ENCODE measurements at regions not wholly inside any gene's neighbourhood (a gene's known extent, or its start where the extent isn't known, plus 50 kb on each side); places are given as distances from the start of the nearest gene placed in this dataset.

GRCh38 chr11:112632866-112633505 is 328.2 kb upstream of the NCAM1 start:
- Mint-ChIP-seq H3K36me3 (ENCODE audit: low read depth) (no peaks in the 10 kb centered on the region), H3K27ac (no peak overlapping the region), H3K4me1 (ENCODE audit: low read depth) (no peaks in the 10 kb centered on the region), H3K4me3 (no peak overlapping the region), H3K27me3 (peaks cover 15% of the 10 kb centered on the region), H3K9me3 (no peaks in the 10 kb centered on the region)
- ATAC-seq (no peak), DNase-seq (no peak)
- TF ChIP-seq CTCF (IDR thresholded peaks at IDR 0.05): no peak
- intact Hi-C loops (cut with micrococcal nuclease): no loop called here
- POLR2A ChIA-PET: no interaction called here
- CTCF ChIA-PET: no interaction called here

- Mint-ChIP-seq H3K4me1 (ENCODE audit: low read depth) (no peaks in the 10 kb centered on the region), H3K36me3 (ENCODE audit: low read depth) (no peaks in the 10 kb centered on the region), H3K9me3 (peaks cover 1% of the 10 kb centered on the region), H3K27ac (no peak overlapping the region), H3K4me3 (no peak overlapping the region), H3K27me3 (peaks cover 16% of the 10 kb centered on the region)
- ChIA-PET CTCF (no interaction called here), POLR2A (no interaction called here)
- TF ChIP-seq CTCF (IDR thresholded peaks at IDR 0.05): no peak
- DNase-seq (no peak), ATAC-seq (no peak)
- intact Hi-C loops (cut with micrococcal nuclease): no loop called here
These were observed 326.7 kb upstream of the NCAM1 start for GRCh38 chr11:112634551-112634950.

GRCh38 chr11:112634995-112635737 is 326.1 kb upstream of the NCAM1 start:
- intact Hi-C loops (cut with micrococcal nuclease): no loop called here
- Mint-ChIP-seq H3K36me3 (ENCODE audit: low read depth) (no peaks in the 10 kb centered on the region), H3K27me3 (peaks cover 15% of the 10 kb centered on the region), H3K4me1 (ENCODE audit: low read depth) (no peaks in the 10 kb centered on the region), H3K4me3 (no peak overlapping the region), H3K9me3 (peaks cover 2% of the 10 kb centered on the region), H3K27ac (no peak overlapping the region)
- TF ChIP-seq CTCF (IDR thresholded peaks at IDR 0.05): no peak
- ChIA-PET POLR2A (no interaction called here), CTCF (no interaction called here)
- ATAC-seq (no peak), DNase-seq (no peak)

- H3K27me3 Mint-ChIP-seq: peaks cover 19% of the 10 kb centered on the region
- ChIA-PET CTCF (no interaction called here), POLR2A (no interaction called here)
- ATAC-seq (no peak), DNase-seq (no peak)
- no peaks in the 10 kb centered on the region for H3K36me3 Mint-ChIP-seq (ENCODE audit: low read depth)
- no peak overlapping the region for H3K4me3 Mint-ChIP-seq
- no peak overlapping the region for H3K27ac Mint-ChIP-seq
- H3K9me3 Mint-ChIP-seq: peaks cover 8% of the 10 kb centered on the region
- no peak for TF ChIP-seq CTCF (IDR thresholded peaks at IDR 0.05)
- intact Hi-C loops (cut with micrococcal nuclease): no loop called here
- H3K4me1 Mint-ChIP-seq (ENCODE audit: low read depth): no peaks in the 10 kb centered on the region
These were observed 324.1 kb upstream of the NCAM1 start for GRCh38 chr11:112637076-112637475.

GRCh38 chr11:112637876-112638275 is 323.3 kb upstream of the NCAM1 start:
- no peak for TF ChIP-seq CTCF (IDR thresholded peaks at IDR 0.05)
- Mint-ChIP-seq H3K36me3 (ENCODE audit: low read depth) (no peaks in the 10 kb centered on the region), H3K4me1 (ENCODE audit: low read depth) (no peaks in the 10 kb centered on the region), H3K27me3 (peaks cover 16% of the 10 kb centered on the region), H3K27ac (no peak overlapping the region), H3K9me3 (peaks cover 8% of the 10 kb centered on the region), H3K4me3 (no peak overlapping the region)
- ChIA-PET POLR2A (no interaction called here), CTCF (no interaction called here)
- DNase-seq (no peak), ATAC-seq (no peak)
- intact Hi-C loops (cut with micrococcal nuclease): no loop called here

All from activated CD8-positive, alpha-beta T cell treated with anti-CD3 and anti-CD28 coated beads for 36 hours (primary cell).